AG09309 (cell line): ENCODE measurements at regions not wholly inside any gene's neighbourhood (a gene's known extent, or its start where the extent isn't known, plus 50 kb on each side); places are given as distances from the start of the nearest gene placed in this dataset.
"Not testable (repeated sequence)": the region's sequence is repeated elsewhere in the genome, so short reads cannot be mapped to it uniquely, and the experiment has no call there.

Experiments used
- DNase-seq: peaks from one replicate; pipeline ENCODE4 v3.0.0-alpha.2; 2010; ENCODE audit warnings: low read depth
- H3K4me3 ChIP-seq: 2 replicates; pipeline ENCODE4 v1.5.1; 2011; ENCODE audit warnings: mild to moderate bottlenecking, low read depth, low read length, moderate library complexity; ENCODE audit not compliant: control insufficient read depth
- TF ChIP-seq, protein P1 (sequence below): IDR thresholded peaks from 2 replicates; pipeline ENCODE4 v1.5.1; 2011; ENCODE audit warnings: mild to moderate bottlenecking, low read depth, low read length, inconsistent platforms; ENCODE audit not compliant: insufficient read depth, control insufficient read depth; ENCODE audit errors: missing control alignments

DNA sequence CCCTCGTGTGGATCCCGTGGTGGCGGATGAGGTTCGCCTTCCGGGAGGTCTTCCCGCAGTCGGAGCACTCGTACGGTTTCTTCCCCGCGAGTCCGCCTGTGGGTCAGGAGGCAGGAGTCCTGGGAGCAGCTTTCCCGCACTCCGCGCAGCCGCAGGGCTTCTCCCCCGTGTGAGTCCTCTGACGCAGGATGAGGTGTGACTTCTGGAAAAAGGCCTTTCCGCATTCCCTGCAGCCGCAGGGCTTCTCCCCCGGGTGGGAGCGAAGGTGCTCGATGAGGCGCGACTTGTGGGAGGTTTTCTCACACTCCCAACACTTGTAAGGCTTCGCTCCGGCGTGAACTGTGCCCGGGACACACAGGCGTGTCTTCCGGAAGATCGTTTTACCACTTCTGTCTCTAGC is 68.8 kb upstream of the WIPI2 start:
- not testable (repeated sequence) for H3K4me3 ChIP-seq, DNase-seq

- not testable (repeated sequence) for DNase-seq, H3K4me3 ChIP-seq
Observed at GRCh38 chr7:5131238-5131637, 58.8 kb upstream of the WIPI2 start.

GRCh38 chr7:5132539-5132938 is 57.5 kb upstream of the WIPI2 start:
- no peak for DNase-seq
- TF ChIP-seq, protein P1, sequence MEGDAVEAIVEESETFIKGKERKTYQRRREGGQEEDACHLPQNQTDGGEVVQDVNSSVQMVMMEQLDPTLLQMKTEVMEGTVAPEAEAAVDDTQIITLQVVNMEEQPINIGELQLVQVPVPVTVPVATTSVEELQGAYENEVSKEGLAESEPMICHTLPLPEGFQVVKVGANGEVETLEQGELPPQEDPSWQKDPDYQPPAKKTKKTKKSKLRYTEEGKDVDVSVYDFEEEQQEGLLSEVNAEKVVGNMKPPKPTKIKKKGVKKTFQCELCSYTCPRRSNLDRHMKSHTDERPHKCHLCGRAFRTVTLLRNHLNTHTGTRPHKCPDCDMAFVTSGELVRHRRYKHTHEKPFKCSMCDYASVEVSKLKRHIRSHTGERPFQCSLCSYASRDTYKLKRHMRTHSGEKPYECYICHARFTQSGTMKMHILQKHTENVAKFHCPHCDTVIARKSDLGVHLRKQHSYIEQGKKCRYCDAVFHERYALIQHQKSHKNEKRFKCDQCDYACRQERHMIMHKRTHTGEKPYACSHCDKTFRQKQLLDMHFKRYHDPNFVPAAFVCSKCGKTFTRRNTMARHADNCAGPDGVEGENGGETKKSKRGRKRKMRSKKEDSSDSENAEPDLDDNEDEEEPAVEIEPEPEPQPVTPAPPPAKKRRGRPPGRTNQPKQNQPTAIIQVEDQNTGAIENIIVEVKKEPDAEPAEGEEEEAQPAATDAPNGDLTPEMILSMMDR: no peak
- no peak overlapping the region for H3K4me3 ChIP-seq

DNA sequence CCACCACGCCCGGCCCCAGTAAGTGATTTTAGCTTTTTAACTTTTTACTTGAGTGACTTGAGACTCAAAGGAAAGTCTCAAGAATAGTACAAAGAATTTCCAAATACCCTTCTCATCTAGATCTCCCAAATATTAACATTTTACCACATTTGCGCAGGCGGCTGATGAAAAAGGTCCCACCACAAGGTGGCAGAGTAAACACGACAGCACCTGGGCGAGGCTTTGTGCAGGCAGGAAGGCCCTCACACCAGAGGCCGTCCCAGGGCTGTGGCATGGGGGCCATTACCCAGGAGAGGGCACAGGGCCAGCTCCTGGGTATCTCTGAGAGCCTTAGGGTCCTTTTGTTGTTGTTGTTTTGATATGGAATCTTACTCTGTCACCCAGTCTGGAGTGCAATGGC is 50.0 kb upstream of the WIPI2 start:
- TF ChIP-seq, protein P1: peak; percentile 29
- DNase-seq: no peak
- no peak overlapping the region for H3K4me3 ChIP-seq
